H9 (cell line): ENCODE measurements at regions not wholly inside any gene's neighbourhood (a gene's known extent, or its start where the extent isn't known, plus 50 kb on each side); places are given as distances from the start of the nearest gene placed in this dataset.

Source experiments
- DNase-seq: peaks from one replicate; pipeline ENCODE4 v3.0.0-alpha.2; 2017
- H2AFZ ChIP-seq: one replicate; pipeline ENCODE4 v1.6.1; 2013; ENCODE audit warnings: mild to moderate bottlenecking, low read length, control low read depth, moderate library complexity
- H2AK5ac ChIP-seq: 2 replicates; pipeline ENCODE4 v1.6.1; 2013; ENCODE audit warnings: low read length, control low read depth, mixed read lengths; ENCODE audit not compliant: insufficient read length
- H2BK120ac ChIP-seq: one replicate; pipeline ENCODE4 v1.6.1; 2013; ENCODE audit warnings: low read depth, mild to moderate bottlenecking, low read length, control low read depth, inconsistent platforms; ENCODE audit not compliant: poor library complexity, severe bottlenecking
- H2BK12ac ChIP-seq: 2 replicates; pipeline ENCODE4 v1.6.1; 2013; ENCODE audit warnings: low read length, control low read depth, mixed read lengths, low read depth; ENCODE audit not compliant: insufficient read length
- H2BK15ac ChIP-seq: 2 replicates; pipeline ENCODE4 v1.6.1; 2013; ENCODE audit warnings: low read depth, low read length, control low read depth
- H2BK20ac ChIP-seq: one replicate; pipeline ENCODE4 v1.6.1; 2013; ENCODE audit warnings: low read depth, mild to moderate bottlenecking, low read length, control low read depth, inconsistent platforms; ENCODE audit not compliant: poor library complexity, severe bottlenecking
- H2BK5ac ChIP-seq: 2 replicates; pipeline ENCODE4 v1.6.1; 2013; ENCODE audit warnings: low read length, control low read depth, mixed read lengths; ENCODE audit not compliant: insufficient read length
- H3K14ac ChIP-seq: 2 replicates; pipeline ENCODE4 v1.6.1; 2013; ENCODE audit warnings: low read length, control low read depth; ENCODE audit not compliant: insufficient read depth
- H3K18ac ChIP-seq: 2 replicates; pipeline ENCODE4 v1.6.1; 2013; ENCODE audit warnings: low read depth, mild to moderate bottlenecking, mixed read lengths, low read length, control low read depth; ENCODE audit not compliant: insufficient read length
- H3K23ac ChIP-seq: 2 replicates; pipeline ENCODE4 v1.6.1; 2013; ENCODE audit warnings: low read length, control low read depth, mixed read lengths, low read depth; ENCODE audit not compliant: insufficient read length
- H3K23me2 ChIP-seq: 2 replicates; pipeline ENCODE4 v1.6.1; 2013; ENCODE audit warnings: low read depth, mild to moderate bottlenecking, mixed read lengths, low read length, control low read depth; ENCODE audit not compliant: insufficient read length, poor library complexity, severe bottlenecking
- H3K27ac ChIP-seq: 2 replicates; pipeline ENCODE4 v1.5.1; 2013; ENCODE audit warnings: low read length, control low read depth, mixed read lengths, low read depth; ENCODE audit not compliant: insufficient read length
- H3K27me3 ChIP-seq: 2 replicates; pipeline ENCODE4 v1.6.1; 2013; ENCODE audit warnings: low read length, control low read depth, inconsistent platforms; ENCODE audit not compliant: insufficient read depth
- H3K4ac ChIP-seq: 2 replicates; pipeline ENCODE4 v1.6.1; 2013; ENCODE audit warnings: low read depth, mild to moderate bottlenecking, control low read depth, inconsistent platforms, low read length, moderate library complexity
- H3K4me1 ChIP-seq: 2 replicates; pipeline ENCODE4 v1.6.1; 2013; ENCODE audit warnings: low read length, control low read depth, inconsistent platforms; ENCODE audit not compliant: insufficient read depth
- H3K4me2 ChIP-seq: 2 replicates; pipeline ENCODE4 v1.6.1; 2013; ENCODE audit warnings: low read length, control low read depth, mixed read lengths; ENCODE audit not compliant: insufficient read length, insufficient read depth
- H3K56ac ChIP-seq: 2 replicates; pipeline ENCODE4 v1.6.1; 2013; ENCODE audit warnings: low read depth, mild to moderate bottlenecking, mixed read lengths, low read length, control low read depth; ENCODE audit not compliant: insufficient read length
- H3K79me1 ChIP-seq: 2 replicates; pipeline ENCODE4 v1.6.1; 2013; ENCODE audit warnings: low read depth, mild to moderate bottlenecking, moderate library complexity, low read length, control low read depth, inconsistent platforms; ENCODE audit not compliant: insufficient read depth, poor library complexity, severe bottlenecking
- H3K79me2 ChIP-seq: 2 replicates; pipeline ENCODE4 v1.6.1; 2013; ENCODE audit warnings: low read length, control low read depth, inconsistent platforms; ENCODE audit not compliant: insufficient read depth
- H3K9ac ChIP-seq: 2 replicates; pipeline ENCODE4 v1.6.1; 2013; ENCODE audit warnings: low read length, control low read depth, mixed read lengths; ENCODE audit not compliant: insufficient read length; ENCODE audit errors: extremely low read depth
- H3K9me3 ChIP-seq: one replicate; pipeline ENCODE4 v1.6.1; 2013; ENCODE audit warnings: low read depth, low read length, inconsistent platforms; ENCODE audit not compliant: control insufficient read depth
- H3T11ph ChIP-seq: one replicate; pipeline ENCODE4 v1.6.1; 2013; ENCODE audit warnings: mild to moderate bottlenecking, low read length, control low read depth, inconsistent platforms
- H4K20me1 ChIP-seq: one replicate; pipeline ENCODE4 v1.6.1; 2013; ENCODE audit not compliant: control insufficient read depth, insufficient read length, insufficient read depth
- H4K5ac ChIP-seq: 2 replicates; pipeline ENCODE4 v1.6.1; 2013; ENCODE audit warnings: low read depth, mild to moderate bottlenecking, mixed read lengths, low read length, control low read depth; ENCODE audit not compliant: insufficient read length
- H4K8ac ChIP-seq: replicated peaks from 2 replicates; pipeline ENCODE4 v1.6.1; 2013; ENCODE audit warnings: low read length, control low read depth, mixed read lengths, low read depth; ENCODE audit not compliant: insufficient read length
- H4K91ac ChIP-seq: 2 replicates; pipeline ENCODE4 v1.6.1; 2013; ENCODE audit warnings: low read depth, mild to moderate bottlenecking, moderate library complexity, mixed read lengths, low read length, control low read depth; ENCODE audit not compliant: insufficient read length
- H3K27ac Mint-ChIP-seq, 3 experiments: 2 replicates in 2 of 3; 3 replicates in 1 of 3; pipeline ENCODE4 v1.8.0; 2020 to 2021; ENCODE audit warnings: mixed read lengths in 3 of 3, mild to moderate bottlenecking in 1 of 3, moderate library complexity in 1 of 3
- H3K27me3 Mint-ChIP-seq: 2 replicates; pipeline ENCODE4 v1.8.0; 2021; ENCODE audit warnings: low read depth, mild to moderate bottlenecking, moderate library complexity, mixed read lengths
- H3K36me3 Mint-ChIP-seq, 3 experiments: 2 replicates in 2 of 3; 3 replicates in 1 of 3; pipeline ENCODE4 v1.8.0; 2020 to 2021; ENCODE audit warnings: low read depth in 3 of 3, mixed read lengths in 3 of 3; ENCODE audit not compliant: insufficient read depth in 1 of 3
- H3K4me1 Mint-ChIP-seq, 2 experiments: 2 replicates each; pipeline ENCODE4 v1.8.0; 2020; ENCODE audit warnings: mixed read lengths in 2 of 2
- H3K4me3 Mint-ChIP-seq, 2 experiments: 2 replicates in 1 of 2; 3 replicates in 1 of 2; pipeline ENCODE4 v1.8.0; 2020 to 2021; ENCODE audit warnings: mild to moderate bottlenecking in 2 of 2, mixed read lengths in 2 of 2, moderate library complexity in 1 of 2
- H3K9me3 Mint-ChIP-seq, 2 experiments: 2 replicates in 1 of 2; 3 replicates in 1 of 2; pipeline ENCODE4 v1.8.0; 2020; ENCODE audit warnings: mild to moderate bottlenecking in 2 of 2, mixed read lengths in 2 of 2, moderate library complexity in 1 of 2
- CTCF ChIP-seq: fragments of 200-600 bp; sonication (generic); conservative IDR thresholded peaks from 3 replicates; pipeline ENCODE4 v1.8.0; 2021; ENCODE audit warnings: antibody characterized with exemption, mild to moderate bottlenecking
- WGBS: extraction: QIAGEN DNeasy Blood & Tissue Kit; methylation state at CpG from one replicate; pipeline ENCODE4 v1.1.7; 2013; ENCODE audit warnings: missing lambda C conversion rate, low lambda C conversion rate, mixed read lengths; ENCODE audit not compliant: insufficient read length; ENCODE audit errors: extremely low coverage; 5-methylcytosine and 5-hydroxymethylcytosine counted together

DNA sequence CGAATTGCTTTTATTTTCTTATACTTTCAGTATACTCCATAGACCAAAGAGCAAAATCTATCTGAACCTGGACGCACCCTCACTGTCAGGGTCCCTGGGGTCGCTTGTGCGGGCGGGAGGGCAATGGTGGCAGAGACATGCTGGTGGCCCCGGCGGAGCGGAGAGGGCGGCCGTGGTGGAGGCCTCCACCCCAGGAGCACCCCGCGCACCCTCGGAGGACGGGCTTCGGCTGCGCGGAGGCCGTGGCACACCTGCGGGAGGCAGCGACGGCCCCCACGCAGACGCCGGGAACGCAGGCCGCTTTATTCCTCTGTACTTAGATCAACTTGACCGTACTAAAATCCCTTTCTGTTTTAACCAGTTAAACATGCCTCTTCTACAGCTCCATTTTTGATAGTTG lies 1077.4 kb downstream of the BRD1 start:
- Mint-ChIP-seq H3K9me3 (no peaks in the 10 kb centered on the region), H3K4me3 (no peak overlapping the region), H3K27me3 (no peaks in the 10 kb centered on the region), H3K36me3 (no peaks in the 10 kb centered on the region), H3K4me1 (peaks cover 0 to 4% of the 10 kb centered on the region in 2 experiments; a peak in 1 of 4 replicates), H3K27ac (peak overlapping the region in 1 of 3 experiments; percentile 83; a peak in 2 of 7 replicates)
- Histone ChIP-seq H4K8ac (no peak overlapping the region), H3T11ph (no peak overlapping the region), H2BK5ac (no peak overlapping the region), H3K56ac (no peak overlapping the region), H3K79me1 (no peaks in the 10 kb centered on the region), H2AK5ac (no peak overlapping the region), H3K23ac (no peak overlapping the region), H3K27ac (no peak overlapping the region), H3K14ac (no peak overlapping the region), H3K27me3 (no peaks in the 10 kb centered on the region), H3K4me1 (no peaks in the 10 kb centered on the region), H3K9ac (no peak overlapping the region), H2BK120ac (no peak overlapping the region), H2BK12ac (no peak overlapping the region), H3K9me3 (no peaks in the 10 kb centered on the region), H4K5ac (no peak overlapping the region), H4K20me1 (no peaks in the 10 kb centered on the region), H4K91ac (no peak overlapping the region), H3K79me2 (no peaks in the 10 kb centered on the region), H3K4me2 (no peak overlapping the region), H2BK15ac (no peak overlapping the region), H3K18ac (no peak overlapping the region), H3K23me2 (no peaks in the 10 kb centered on the region), H2BK20ac (no peak overlapping the region), H2AFZ (no peak overlapping the region), H3K4ac (no peak overlapping the region)
- WGBS = no CpG with 5 or more reads among the region's 27 CpGs
- no peak for DNase-seq
- TF ChIP-seq CTCF = no peak
